ENCODE measurements at regions not wholly inside any gene's neighbourhood (a gene's known extent, or its start where the extent isn't known, plus 50 kb on each side); places are given as distances from the start of the nearest gene placed in this dataset.

- no peak for TF ChIP-seq CTCF (conservative IDR thresholded peaks at IDR 0.05)
- no peak for DNase-seq (ENCODE audit: extremely low spot score, unreplicated experiment)
- Mint-ChIP-seq H3K4me1 (ENCODE audit: unreplicated experiment) (no peaks in the 10 kb centered on the region), H3K4me3 (no peak overlapping the region), H3K9me3 (peaks cover 4% of the 10 kb centered on the region), H3K27me3 (no peaks in the 10 kb centered on the region), H3K27ac (no peak overlapping the region), H3K36me3 (no peaks in the 10 kb centered on the region)
Measured at GRCh38 chr16:48961546-48961945, 320.1 kb downstream of the CBLN1 start.

GRCh38 chr16:48960830-48961229, 320.8 kb downstream of the CBLN1 start:
- no peaks in the 10 kb centered on the region for H3K4me1 Mint-ChIP-seq (ENCODE audit: unreplicated experiment)
- H3K27me3 Mint-ChIP-seq: no peaks in the 10 kb centered on the region

GRCh38 chr16:48959747-48960146, 321.9 kb downstream of the CBLN1 start:
- H3K36me3 Mint-ChIP-seq: no peaks in the 10 kb centered on the region
- no peaks in the 10 kb centered on the region for H3K4me1 Mint-ChIP-seq (ENCODE audit: unreplicated experiment)
- no peak for TF ChIP-seq CTCF (conservative IDR thresholded peaks at IDR 0.05)
- DNase-seq (ENCODE audit: extremely low spot score, unreplicated experiment): no peak
- H3K9me3 Mint-ChIP-seq: peaks cover 4% of the 10 kb centered on the region
- H3K27ac Mint-ChIP-seq: no peak overlapping the region
- H3K4me3 Mint-ChIP-seq: no peak overlapping the region
- H3K27me3 Mint-ChIP-seq: no peaks in the 10 kb centered on the region

More at GRCh38 chr16:48960830-48961229, 320.8 kb downstream of the CBLN1 start:
- Mint-ChIP-seq H3K4me3 (no peak overlapping the region), H3K36me3 (no peaks in the 10 kb centered on the region), H3K9me3 (peaks cover 4% of the 10 kb centered on the region), H3K27ac (no peak overlapping the region)
- DNase-seq (ENCODE audit: extremely low spot score, unreplicated experiment): no peak
- no peak for TF ChIP-seq CTCF (conservative IDR thresholded peaks at IDR 0.05)

GRCh38 chr16:48959204-48959603, 322.4 kb downstream of the CBLN1 start:
- no peak overlapping the region for H3K4me3 Mint-ChIP-seq
- no peaks in the 10 kb centered on the region for H3K4me1 Mint-ChIP-seq (ENCODE audit: unreplicated experiment)
- H3K9me3 Mint-ChIP-seq: peaks cover 4% of the 10 kb centered on the region
- H3K27me3 Mint-ChIP-seq: no peaks in the 10 kb centered on the region
- no peak overlapping the region for H3K27ac Mint-ChIP-seq
- no peak for TF ChIP-seq CTCF (conservative IDR thresholded peaks at IDR 0.05)
- no peaks in the 10 kb centered on the region for H3K36me3 Mint-ChIP-seq
- DNase-seq (ENCODE audit: extremely low spot score, unreplicated experiment): no peak

- no peaks in the 10 kb centered on the region for H3K4me1 Mint-ChIP-seq (ENCODE audit: unreplicated experiment)
- H3K4me3 Mint-ChIP-seq: no peak overlapping the region
- H3K27ac Mint-ChIP-seq: no peak overlapping the region
- DNase-seq (ENCODE audit: extremely low spot score, unreplicated experiment): no peak
- no peaks in the 10 kb centered on the region for H3K27me3 Mint-ChIP-seq
- no peaks in the 10 kb centered on the region for H3K36me3 Mint-ChIP-seq
- no peak for TF ChIP-seq CTCF (conservative IDR thresholded peaks at IDR 0.05)
- H3K9me3 Mint-ChIP-seq: peaks cover 4% of the 10 kb centered on the region
Measured at GRCh38 chr16:48958681-48959080, 323.0 kb downstream of the CBLN1 start.

GRCh38 chr16:48956620-48957019, 325.0 kb downstream of the CBLN1 start:
- H3K27me3 Mint-ChIP-seq: no peaks in the 10 kb centered on the region
- no peaks in the 10 kb centered on the region for H3K4me1 Mint-ChIP-seq (ENCODE audit: unreplicated experiment)
- H3K27ac Mint-ChIP-seq: no peak overlapping the region
- H3K9me3 Mint-ChIP-seq: no peaks in the 10 kb centered on the region
- no peak for DNase-seq (ENCODE audit: extremely low spot score, unreplicated experiment)
- no peak for TF ChIP-seq CTCF (conservative IDR thresholded peaks at IDR 0.05)
- no peaks in the 10 kb centered on the region for H3K36me3 Mint-ChIP-seq
- H3K4me3 Mint-ChIP-seq: no peak overlapping the region

Data from type B pancreatic cell (in vitro differentiated cells).